HG03039 (cell line): ENCODE measurements at regions not wholly inside any gene's neighbourhood (a gene's known extent, or its start where the extent isn't known, plus 50 kb on each side); places are given as distances from the start of the nearest gene placed in this dataset.
"Not testable (repeated sequence)": the region's sequence is repeated elsewhere in the genome, so short reads cannot be mapped to it uniquely, and the experiment has no call there.

Source experiments
- ATAC-seq: cut with Tn5 transposase; IDR thresholded peaks from one replicate; pipeline ENCODE4 v1.9.1; 2021; ENCODE audit warnings: mild to moderate bottlenecking, moderate library complexity; ENCODE audit not compliant: unreplicated experiment

- no peak for ATAC-seq
Measured at GRCh38 chr12:87196321-87196720, 832.9 kb downstream of the C12orf50 start.

- not testable (repeated sequence) for ATAC-seq
Measured at GRCh38 chr12:87194389-87194788, 834.8 kb downstream of the C12orf50 start.

DNA sequence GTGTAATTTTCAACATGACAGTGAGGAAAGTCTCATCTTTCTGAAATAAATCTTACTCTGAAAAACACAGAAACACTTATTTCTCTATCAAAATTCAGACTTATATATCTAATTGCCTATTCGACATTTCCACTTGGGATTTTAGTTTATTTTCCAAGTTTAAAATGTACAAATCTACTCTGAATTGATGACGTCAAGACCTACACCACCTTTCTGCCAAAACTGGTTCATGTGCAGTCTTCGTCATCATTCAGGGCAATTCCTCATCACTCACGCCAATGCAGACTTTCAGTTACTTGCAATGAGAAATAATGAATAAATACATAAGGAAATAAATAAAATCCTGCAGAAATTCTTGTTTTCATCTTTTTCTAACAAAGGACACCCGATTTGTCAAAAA lies 843.8 kb downstream of the C12orf50 start:
- ATAC-seq: no peak

GRCh38 chr12:87182696-87183233 lies 846.4 kb downstream of the C12orf50 start:
- no peak for ATAC-seq

- ATAC-seq: no peak
Measured at GRCh38 chr12:87171356-87171755, 857.8 kb downstream of the C12orf50 start.

DNA sequence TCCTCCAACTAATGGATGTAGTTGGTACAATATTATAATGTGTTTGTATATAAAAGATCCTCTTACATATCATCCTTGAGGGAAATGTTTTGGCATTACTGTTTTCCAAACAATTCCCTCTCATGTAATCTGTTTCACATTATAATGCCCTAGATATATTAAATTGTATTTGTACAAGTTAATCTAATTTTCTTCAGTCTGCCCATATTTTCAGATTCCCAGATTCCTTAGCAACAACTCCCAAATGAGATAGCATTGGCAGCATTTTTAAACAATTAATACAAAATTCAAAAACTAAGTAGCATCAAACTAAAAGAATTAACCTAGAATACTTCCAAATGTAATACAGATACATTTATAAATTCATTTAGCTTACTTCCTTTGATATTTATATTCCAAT lies 860.2 kb downstream of the C12orf50 start:
- ATAC-seq: no peak

- ATAC-seq: no peak
Measured at GRCh38 chr12:87165733-87166375, 863.3 kb downstream of the C12orf50 start.

GRCh38 chr12:87163122-87163521 lies 866.1 kb downstream of the C12orf50 start:
- no peak for ATAC-seq

- ATAC-seq: no peak
Measured at GRCh38 chr12:87160848-87161601, 868.2 kb downstream of the C12orf50 start.

GRCh38 chr12:87157791-87158190 lies 871.4 kb downstream of the C12orf50 start:
- no peak for ATAC-seq

GRCh38 chr12:87155621-87156020 lies 873.6 kb downstream of the C12orf50 start:
- ATAC-seq: no peak

DNA sequence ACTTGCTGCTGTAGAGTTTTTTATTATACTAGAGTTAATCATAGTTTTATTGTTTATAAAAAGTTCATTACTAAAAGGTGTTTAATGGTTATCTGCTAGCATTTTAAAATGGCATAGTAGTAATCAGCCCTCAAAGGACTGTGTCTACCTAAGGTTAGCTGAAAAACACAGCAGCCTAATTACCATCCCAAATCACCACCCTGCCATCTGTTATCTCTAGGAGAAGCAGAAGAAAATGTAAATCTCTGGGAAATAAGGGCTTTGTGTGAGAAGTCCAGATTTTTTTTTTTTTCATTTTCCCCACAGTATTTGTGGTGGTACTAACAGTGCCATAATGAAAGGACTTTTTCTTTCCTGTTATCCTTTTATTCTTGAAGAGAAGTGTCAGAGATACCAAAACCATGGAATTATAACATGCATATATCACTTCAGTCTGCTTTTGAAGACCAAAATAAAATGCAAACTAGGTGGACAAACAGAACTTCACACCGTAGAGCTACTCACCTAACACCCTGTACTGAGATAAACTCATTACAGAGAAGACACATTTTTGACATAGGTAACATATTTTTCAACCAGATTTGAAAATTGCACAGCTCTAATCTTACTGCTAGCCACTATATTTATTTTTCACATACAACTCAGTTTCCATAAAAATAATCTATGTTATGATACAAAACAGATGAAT lies 876.2 kb downstream of the C12orf50 start:
- ATAC-seq: no peak

GRCh38 chr12:87152075-87152474 lies 877.1 kb downstream of the C12orf50 start:
- no peak for ATAC-seq

- peak; percentile 91 for ATAC-seq
Measured at GRCh38 chr12:87150969-87151662, 878.1 kb downstream of the C12orf50 start.

- no peak for ATAC-seq
Measured at GRCh38 chr12:87142342-87142741, 886.2 kb upstream of the MGAT4C start.

DNA sequence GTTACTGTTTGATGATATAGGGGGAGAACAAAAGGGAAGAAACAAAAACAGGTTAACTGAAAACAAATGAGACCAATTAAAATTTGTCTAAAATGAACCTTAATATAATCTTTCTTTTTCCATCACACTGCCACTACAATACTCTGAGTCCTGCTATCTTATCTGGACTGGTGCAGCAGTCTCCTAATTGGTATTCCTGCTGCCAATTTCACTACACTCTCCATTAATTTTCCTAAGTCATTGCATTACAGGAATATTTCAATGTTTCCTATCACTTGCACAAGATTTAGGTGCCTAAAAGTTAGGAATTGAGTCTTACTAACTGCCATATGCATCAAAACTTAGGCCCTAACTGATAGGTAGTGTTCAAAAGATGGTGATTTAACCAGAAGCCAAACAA lies 884.9 kb upstream of the MGAT4C start:
- no peak for ATAC-seq

DNA sequence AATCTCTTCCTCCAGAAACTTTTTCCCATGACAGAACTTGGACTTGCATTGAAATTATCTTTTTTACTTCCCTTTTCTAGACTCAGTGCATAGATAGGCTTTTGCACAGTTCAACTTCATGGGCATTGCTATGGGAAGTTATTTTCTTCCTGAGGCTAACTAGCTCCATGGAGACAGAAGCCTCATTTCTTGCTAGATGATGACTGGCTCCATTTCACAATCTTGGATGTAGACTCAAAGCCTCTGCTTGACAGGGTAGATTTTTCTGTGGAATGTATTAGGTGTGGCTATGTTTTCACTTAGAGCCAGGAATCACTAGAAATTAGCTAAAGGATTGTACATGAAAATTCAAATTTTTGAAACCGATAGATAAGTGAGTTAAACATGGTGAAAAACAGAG lies 884.1 kb upstream of the MGAT4C start:
- ATAC-seq: no peak

- no peak for ATAC-seq
Measured at GRCh38 chr12:87137220-87137619, 881.0 kb upstream of the MGAT4C start.

DNA sequence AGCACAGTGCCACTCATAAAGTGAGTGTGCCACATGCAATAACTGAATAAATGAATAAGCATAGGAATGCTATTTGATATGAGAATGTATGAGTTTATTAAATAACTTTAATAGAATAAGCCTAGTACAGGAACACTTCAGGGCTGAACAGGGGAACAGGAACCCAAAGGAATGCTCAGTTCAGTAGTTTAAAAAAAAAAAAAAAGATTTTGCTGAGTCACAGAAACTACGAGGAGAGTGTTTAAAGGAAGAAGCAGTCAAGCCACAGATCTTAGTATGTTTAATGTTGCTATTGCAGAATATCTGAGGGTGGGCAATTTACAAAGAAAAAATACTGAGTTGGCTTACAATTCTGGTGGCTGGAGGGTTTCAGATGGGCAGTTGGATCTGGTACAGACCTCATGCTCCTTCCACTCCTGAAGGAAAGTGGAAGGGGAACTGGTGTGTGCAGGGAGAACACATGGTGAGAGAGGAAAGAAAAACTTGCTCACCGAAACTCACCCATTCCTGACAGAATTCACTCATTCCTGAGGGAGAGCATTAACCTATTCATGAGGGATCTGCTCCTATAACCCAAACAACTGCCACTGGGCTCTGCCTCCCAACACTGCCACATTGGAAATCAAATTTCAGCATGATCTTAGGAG lies 880.3 kb upstream of the MGAT4C start:
- no peak for ATAC-seq

GRCh38 chr12:87127272-87127671 lies 871.1 kb upstream of the MGAT4C start:
- ATAC-seq: no peak

DNA sequence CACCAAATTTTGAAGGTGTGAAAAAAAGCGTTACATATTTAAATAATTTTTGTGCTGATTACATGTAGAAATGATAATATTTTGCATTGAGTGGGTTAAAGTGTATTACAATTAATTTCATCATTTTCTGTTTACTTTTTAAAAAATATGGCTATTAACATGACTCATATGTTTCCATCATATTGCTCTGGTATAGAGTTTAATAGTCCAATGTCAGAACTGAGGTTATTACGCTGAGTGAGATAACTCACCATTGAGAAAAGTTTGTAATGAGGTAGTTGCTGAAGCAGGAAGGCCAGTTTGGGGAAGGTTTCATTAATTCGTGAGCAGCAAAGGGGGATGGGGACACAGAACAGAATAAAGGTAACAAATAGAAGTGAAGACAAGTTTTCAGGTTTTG lies 865.7 kb upstream of the MGAT4C start:
- ATAC-seq: no peak
